SK-N-SH treated with all-trans-retinoic acid at 6 μM for 48 hours (cell line): ENCODE measurements at regions not wholly inside any gene's neighbourhood (a gene's known extent, or its start where the extent isn't known, plus 50 kb on each side); places are given as distances from the start of the nearest gene placed in this dataset.

ENCODE experiments used
- ATAC-seq: fragments of 200-7000 bp; cut with Tn5 transposase; 3 replicates; pipeline ENCODE4 v1.9.1; 2020; ENCODE audit warnings: mild to moderate bottlenecking, moderate library complexity
- ARNTL ChIP-seq: fragments of 450-650 bp; formaldehyde crosslinking; IDR thresholded peaks from 2 replicates; pipeline ENCODE4 v1.5.0; 2020; ENCODE audit warnings: low read depth, mild to moderate bottlenecking, moderate library complexity, borderline replicate concordance
- BACH2 ChIP-seq: fragments of 250-450 bp; sonication (Bioruptor Pico); IDR thresholded peaks from 2 replicates; pipeline ENCODE4 v1.9.0; 2021; ENCODE audit warnings: mild to moderate bottlenecking, borderline replicate concordance
- CREB5 ChIP-seq: fragments of 250-450 bp; sonication (Bioruptor Pico); IDR thresholded peaks from 2 replicates; pipeline ENCODE4 v1.5.1; 2020; ENCODE audit warnings: low read depth, mild to moderate bottlenecking, moderate library complexity
- CSDC2 ChIP-seq: fragments of 250-450 bp; sonication (Bioruptor Pico); IDR thresholded peaks from 2 replicates; pipeline ENCODE4 v1.5.0; 2020; ENCODE audit warnings: mild to moderate bottlenecking, moderate library complexity
- CSRNP3 ChIP-seq: fragments of 250-450 bp; sonication (Bioruptor Pico); IDR thresholded peaks from 2 replicates; pipeline ENCODE4 v1.5.1; 2021; ENCODE audit warnings: mild to moderate bottlenecking, moderate library complexity
- GLIS3 ChIP-seq: fragments of 250-450 bp; sonication (Bioruptor Pico); IDR thresholded peaks from 2 replicates; pipeline ENCODE4 v1.5.0; 2020; ENCODE audit warnings: mild to moderate bottlenecking, moderate library complexity
- ISL1 ChIP-seq: fragments of 250-450 bp; sonication (Bioruptor Pico); IDR thresholded peaks from 2 replicates; pipeline ENCODE4 v2.1.2; 2022; ENCODE audit warnings: mild to moderate bottlenecking, moderate library complexity
- OSR1 ChIP-seq: fragments of 250-450 bp; sonication (Bioruptor Pico); IDR thresholded peaks from 2 replicates; pipeline ENCODE4 v1.8.0; 2022; ENCODE audit warnings: moderate library complexity, mild to moderate bottlenecking, inconsistent platforms
- PATZ1 ChIP-seq: fragments of 250-450 bp; sonication (Bioruptor Pico); IDR thresholded peaks from 2 replicates; pipeline ENCODE4 v1.8.0; 2020; ENCODE audit warnings: mild to moderate bottlenecking, moderate library complexity, borderline replicate concordance
- POU6F1 ChIP-seq: fragments of 250-450 bp; sonication (Bioruptor Pico); IDR thresholded peaks from 2 replicates; pipeline ENCODE4 v1.8.0; 2021; ENCODE audit warnings: low read depth, mild to moderate bottlenecking, moderate library complexity, borderline replicate concordance
- PPARA ChIP-seq: fragments of 250-450 bp; sonication (Bioruptor Pico); IDR thresholded peaks from 2 replicates; pipeline ENCODE4 v1.5.0; 2020; ENCODE audit warnings: mild to moderate bottlenecking, borderline replicate concordance
- SNAI2 ChIP-seq: fragments of 250-450 bp; sonication (Bioruptor Pico); IDR thresholded peaks from 2 replicates; pipeline ENCODE4 v1.5.0; 2020; ENCODE audit warnings: mild to moderate bottlenecking, moderate library complexity
- TCF4 ChIP-seq: fragments of 250-450 bp; sonication (Bioruptor Pico); IDR thresholded peaks from 2 replicates; pipeline ENCODE4 v1.8.0; 2021; ENCODE audit warnings: mild to moderate bottlenecking, moderate library complexity, borderline replicate concordance
- TOX ChIP-seq: fragments of 250-450 bp; sonication (Bioruptor Pico); IDR thresholded peaks from 2 replicates; pipeline ENCODE4 v1.8.0; 2021; ENCODE audit warnings: mild to moderate bottlenecking, moderate library complexity, borderline replicate concordance
- ZC3H10 ChIP-seq: fragments of 250-450 bp; sonication (Bioruptor Pico); IDR thresholded peaks from 2 replicates; pipeline ENCODE4 v1.5.1; 2021; ENCODE audit warnings: mild to moderate bottlenecking, moderate library complexity
- ZFP3 ChIP-seq: fragments of 250-450 bp; sonication (Bioruptor Pico); IDR thresholded peaks from 2 replicates; pipeline ENCODE4 v1.5.0; 2020; ENCODE audit warnings: mild to moderate bottlenecking, moderate library complexity
- ZNF70 ChIP-seq: fragments of 450-650 bp; formaldehyde crosslinking; IDR thresholded peaks from 2 replicates; pipeline ENCODE4 v1.5.0; 2020; ENCODE audit warnings: mild to moderate bottlenecking, moderate library complexity

GRCh38 chr12:25058012-25058411 lies 109.1 kb upstream of the BCAT1 start:
- ATAC-seq = no peak
- TF ChIP-seq ARNTL (CRISPR knock-in tag) = no peak

GRCh38 chr12:25056486-25057130 lies 107.7 kb upstream of the BCAT1 start:
- no peak for ATAC-seq
- TF ChIP-seq BACH2 (CRISPR knock-in tag) = no peak
- TF ChIP-seq OSR1 (CRISPR knock-in tag) = no peak
- no peak for TF ChIP-seq CSRNP3
- TF ChIP-seq GLIS3 = no peak
- TF ChIP-seq TOX (CRISPR knock-in tag) = no peak
- no peak for TF ChIP-seq ZFP3 (CRISPR knock-in tag)
- no peak for TF ChIP-seq SNAI2
- no peak for TF ChIP-seq ZC3H10 (CRISPR knock-in tag)
- no peak for TF ChIP-seq ARNTL (CRISPR knock-in tag)

- no peak for TF ChIP-seq PPARA
- no peak for TF ChIP-seq CSDC2 (CRISPR knock-in tag)
- TF ChIP-seq CREB5 (CRISPR knock-in tag) = no peak
- no peak for TF ChIP-seq OSR1 (CRISPR knock-in tag)
- no peak for TF ChIP-seq POU6F1 (CRISPR knock-in tag)
- TF ChIP-seq ARNTL (CRISPR knock-in tag) = no peak
- no peak for TF ChIP-seq SNAI2
- no peak for TF ChIP-seq ZNF70
- no peak for TF ChIP-seq PATZ1 (CRISPR knock-in tag)
- no peak for TF ChIP-seq CSRNP3
- TF ChIP-seq, all 23 proteins: peak for 0
- no peak for ATAC-seq
These were observed 107.1 kb upstream of the BCAT1 start for GRCh38 chr12:25056011-25056410.

GRCh38 chr12:25054783-25055144 lies 105.9 kb upstream of the BCAT1 start:
- no peak for ATAC-seq
- no peak for TF ChIP-seq TCF4 (CRISPR knock-in tag)

GRCh38 chr12:25054076-25054782 lies 105.3 kb upstream of the BCAT1 start:
- no peak for TF ChIP-seq PPARA
- no peak for ATAC-seq

GRCh38 chr12:25052914-25053211 lies 104.0 kb upstream of the BCAT1 start:
- no peak for TF ChIP-seq ISL1
- no peak for TF ChIP-seq CSRNP3
- no peak for TF ChIP-seq TCF4 (CRISPR knock-in tag)
- no peak for TF ChIP-seq POU6F1 (CRISPR knock-in tag)
- no peak for TF ChIP-seq CREB5 (CRISPR knock-in tag)
- ATAC-seq = no peak
